ENCODE measurements at regions not wholly inside any gene's neighbourhood (a gene's known extent, or its start where the extent isn't known, plus 50 kb on each side); places are given as distances from the start of the nearest gene placed in this dataset.

GRCh38 chr1:223019256-223019655 is 123.8 kb downstream of the TLR5 start:
- TF ChIP-seq, protein P1, sequence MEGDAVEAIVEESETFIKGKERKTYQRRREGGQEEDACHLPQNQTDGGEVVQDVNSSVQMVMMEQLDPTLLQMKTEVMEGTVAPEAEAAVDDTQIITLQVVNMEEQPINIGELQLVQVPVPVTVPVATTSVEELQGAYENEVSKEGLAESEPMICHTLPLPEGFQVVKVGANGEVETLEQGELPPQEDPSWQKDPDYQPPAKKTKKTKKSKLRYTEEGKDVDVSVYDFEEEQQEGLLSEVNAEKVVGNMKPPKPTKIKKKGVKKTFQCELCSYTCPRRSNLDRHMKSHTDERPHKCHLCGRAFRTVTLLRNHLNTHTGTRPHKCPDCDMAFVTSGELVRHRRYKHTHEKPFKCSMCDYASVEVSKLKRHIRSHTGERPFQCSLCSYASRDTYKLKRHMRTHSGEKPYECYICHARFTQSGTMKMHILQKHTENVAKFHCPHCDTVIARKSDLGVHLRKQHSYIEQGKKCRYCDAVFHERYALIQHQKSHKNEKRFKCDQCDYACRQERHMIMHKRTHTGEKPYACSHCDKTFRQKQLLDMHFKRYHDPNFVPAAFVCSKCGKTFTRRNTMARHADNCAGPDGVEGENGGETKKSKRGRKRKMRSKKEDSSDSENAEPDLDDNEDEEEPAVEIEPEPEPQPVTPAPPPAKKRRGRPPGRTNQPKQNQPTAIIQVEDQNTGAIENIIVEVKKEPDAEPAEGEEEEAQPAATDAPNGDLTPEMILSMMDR (conservative IDR thresholded peaks at IDR 0.05): no peak
- no peak for TF ChIP-seq ZFX (IDR thresholded peaks at IDR 0.05)
